ENCODE measurements at regions not wholly inside any gene's neighbourhood (a gene's known extent, or its start where the extent isn't known, plus 50 kb on each side); places are given as distances from the start of the nearest gene placed in this dataset.

DNA sequence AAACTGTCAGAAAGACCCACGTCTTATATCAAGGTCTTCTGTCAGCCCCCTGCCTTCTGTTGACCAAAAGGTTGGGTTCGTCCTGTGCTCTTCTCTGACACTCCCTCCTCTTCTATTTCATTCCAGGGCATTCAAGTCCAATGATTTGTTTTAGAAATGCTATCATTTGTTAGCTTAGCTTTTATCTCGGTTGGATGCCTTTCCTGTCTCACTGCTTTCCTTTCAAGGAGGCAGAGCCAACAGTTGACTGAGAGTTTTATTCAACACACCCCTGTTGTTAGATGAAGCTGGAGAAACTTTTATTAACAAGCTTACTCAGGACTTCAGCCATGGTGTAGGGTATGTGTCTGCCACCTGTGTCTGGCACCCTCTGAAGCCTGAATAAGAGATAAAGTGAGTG lies 112.0 kb upstream of the SLC7A14 start:
- H3F3A ChIP-seq (ENCODE audit: insufficient read depth, low read length), result no peaks in the 10 kb centered on the region
- H3K4me3 ChIP-seq (ENCODE audit: low read length), result no peak overlapping the region
- H4K20me1 ChIP-seq (ENCODE audit: insufficient read depth, low read length), result no peaks in the 10 kb centered on the region
- H3K27ac ChIP-seq (ENCODE audit: low read length), result no peak overlapping the region
- no peaks in the 10 kb centered on the region for H3K9me3 ChIP-seq (replicated peaks; ENCODE audit: insufficient read depth, low read length)
- H3K4me1 ChIP-seq (ENCODE audit: low read length), result no peaks in the 10 kb centered on the region
- H3K36me3 ChIP-seq (replicated peaks; ENCODE audit: insufficient read depth, low read length), result no peaks in the 10 kb centered on the region
- TF ChIP-seq EZH2 (optimal IDR thresholded peaks at IDR 0.05; ENCODE audit: low read depth, low read length) (no peak), EZH2phosphoT487 (IDR thresholded peaks at IDR 0.05; ENCODE audit: low read length) (no peak)
- TF ChIP-seq, protein P1, sequence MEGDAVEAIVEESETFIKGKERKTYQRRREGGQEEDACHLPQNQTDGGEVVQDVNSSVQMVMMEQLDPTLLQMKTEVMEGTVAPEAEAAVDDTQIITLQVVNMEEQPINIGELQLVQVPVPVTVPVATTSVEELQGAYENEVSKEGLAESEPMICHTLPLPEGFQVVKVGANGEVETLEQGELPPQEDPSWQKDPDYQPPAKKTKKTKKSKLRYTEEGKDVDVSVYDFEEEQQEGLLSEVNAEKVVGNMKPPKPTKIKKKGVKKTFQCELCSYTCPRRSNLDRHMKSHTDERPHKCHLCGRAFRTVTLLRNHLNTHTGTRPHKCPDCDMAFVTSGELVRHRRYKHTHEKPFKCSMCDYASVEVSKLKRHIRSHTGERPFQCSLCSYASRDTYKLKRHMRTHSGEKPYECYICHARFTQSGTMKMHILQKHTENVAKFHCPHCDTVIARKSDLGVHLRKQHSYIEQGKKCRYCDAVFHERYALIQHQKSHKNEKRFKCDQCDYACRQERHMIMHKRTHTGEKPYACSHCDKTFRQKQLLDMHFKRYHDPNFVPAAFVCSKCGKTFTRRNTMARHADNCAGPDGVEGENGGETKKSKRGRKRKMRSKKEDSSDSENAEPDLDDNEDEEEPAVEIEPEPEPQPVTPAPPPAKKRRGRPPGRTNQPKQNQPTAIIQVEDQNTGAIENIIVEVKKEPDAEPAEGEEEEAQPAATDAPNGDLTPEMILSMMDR (IDR thresholded peaks at IDR 0.05; ENCODE audit: low read length), result no peak
- no peaks in the 10 kb centered on the region for H3K9me2 ChIP-seq (replicated peaks; ENCODE audit: insufficient read depth, low read length)
- no peak overlapping the region for H3K9ac ChIP-seq (ENCODE audit: low read length)
- no peak for DNase-seq
- H3K27me3 ChIP-seq (replicated peaks; ENCODE audit: insufficient read depth, low read length), result no peaks in the 10 kb centered on the region
- H3K79me2 ChIP-seq (ENCODE audit: low read length), result no peaks in the 10 kb centered on the region
- no peak overlapping the region for H3K4me2 ChIP-seq (ENCODE audit: low read depth, low read length)
- H2AFZ ChIP-seq (ENCODE audit: low read length), result no peak overlapping the region

DNA sequence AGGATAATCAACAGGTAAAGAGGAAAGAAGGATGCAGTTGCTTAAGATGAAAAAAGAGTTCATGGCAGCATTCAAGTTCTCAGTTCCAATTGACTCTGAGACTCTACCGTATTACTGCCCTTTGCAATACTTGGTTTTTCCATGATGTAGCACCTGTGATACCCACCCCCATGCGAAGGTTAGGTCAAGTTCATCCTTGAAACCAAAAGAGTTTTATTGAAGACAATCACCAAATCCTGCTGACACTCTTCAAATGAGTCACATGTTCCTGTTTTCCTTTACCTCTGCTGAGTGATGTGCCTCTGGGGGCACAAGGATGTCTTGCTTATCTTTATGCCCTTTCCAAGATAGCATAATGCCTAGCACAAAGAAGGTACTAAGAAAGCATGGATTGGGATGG lies 111.3 kb upstream of the SLC7A14 start:
- no peak for TF ChIP-seq EZH2 (optimal IDR thresholded peaks at IDR 0.05; ENCODE audit: low read depth, low read length)
- TF ChIP-seq EZH2phosphoT487 (IDR thresholded peaks at IDR 0.05; ENCODE audit: low read length), result no peak
- TF ChIP-seq, protein P1 (IDR thresholded peaks at IDR 0.05; ENCODE audit: low read length), result no peak
- no peak overlapping the region for H3K9ac ChIP-seq (ENCODE audit: low read length)
- no peak overlapping the region for H3K4me2 ChIP-seq (ENCODE audit: low read depth, low read length)
- no peaks in the 10 kb centered on the region for H3F3A ChIP-seq (ENCODE audit: insufficient read depth, low read length)
- H3K79me2 ChIP-seq (ENCODE audit: low read length), result no peaks in the 10 kb centered on the region
- no peak for DNase-seq
- no peak overlapping the region for H3K4me3 ChIP-seq (ENCODE audit: low read length)
- H3K9me3 ChIP-seq (replicated peaks; ENCODE audit: insufficient read depth, low read length), result no peaks in the 10 kb centered on the region
- no peaks in the 10 kb centered on the region for H3K36me3 ChIP-seq (replicated peaks; ENCODE audit: insufficient read depth, low read length)
- H3K9me2 ChIP-seq (replicated peaks; ENCODE audit: insufficient read depth, low read length), result no peaks in the 10 kb centered on the region
- H3K27me3 ChIP-seq (replicated peaks; ENCODE audit: insufficient read depth, low read length), result no peaks in the 10 kb centered on the region
- no peak overlapping the region for H2AFZ ChIP-seq (ENCODE audit: low read length)
- no peaks in the 10 kb centered on the region for H4K20me1 ChIP-seq (ENCODE audit: insufficient read depth, low read length)
- H3K4me1 ChIP-seq (ENCODE audit: low read length), result no peaks in the 10 kb centered on the region
- H3K27ac ChIP-seq (ENCODE audit: low read length), result no peak overlapping the region

DNA sequence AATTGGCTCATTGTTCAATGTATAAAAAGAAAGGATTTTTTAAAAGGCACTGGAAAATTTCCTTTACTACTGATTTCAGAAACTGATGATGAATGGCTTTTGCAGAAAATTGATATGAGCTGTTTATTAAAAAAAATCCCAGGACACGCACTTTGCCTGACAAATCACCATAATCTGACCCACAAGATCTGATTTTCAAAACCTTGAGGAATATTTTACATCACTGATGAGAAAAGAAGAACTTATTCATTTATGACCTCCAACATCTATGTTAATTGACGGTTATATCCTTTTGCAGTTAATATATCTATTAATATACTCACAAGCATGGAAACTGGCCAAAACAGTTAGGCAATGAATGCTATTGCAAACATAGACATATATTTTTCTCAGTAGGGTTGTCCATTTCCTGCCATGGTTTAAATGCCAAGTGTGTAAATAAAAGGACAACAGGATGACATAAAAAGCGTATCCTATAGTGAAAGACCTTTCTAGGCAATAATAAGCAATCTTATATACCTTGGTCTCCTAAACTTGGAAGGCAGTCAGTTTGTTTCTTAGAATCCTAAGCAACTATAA lies 109.7 kb upstream of the SLC7A14 start:
- Histone ChIP-seq H3K27me3 (replicated peaks; ENCODE audit: insufficient read depth, low read length) (no peaks in the 10 kb centered on the region), H3K4me3 (ENCODE audit: low read length) (no peak overlapping the region), H3K27ac (ENCODE audit: low read length) (no peak overlapping the region), H2AFZ (ENCODE audit: low read length) (no peak overlapping the region), H3F3A (ENCODE audit: insufficient read depth, low read length) (no peaks in the 10 kb centered on the region), H3K4me2 (ENCODE audit: low read depth, low read length) (no peak overlapping the region), H3K9ac (ENCODE audit: low read length) (no peak overlapping the region), H3K9me2 (replicated peaks; ENCODE audit: insufficient read depth, low read length) (no peaks in the 10 kb centered on the region), H3K36me3 (replicated peaks; ENCODE audit: insufficient read depth, low read length) (no peaks in the 10 kb centered on the region), H3K4me1 (ENCODE audit: low read length) (no peaks in the 10 kb centered on the region), H3K79me2 (ENCODE audit: low read length) (no peaks in the 10 kb centered on the region), H3K9me3 (replicated peaks; ENCODE audit: insufficient read depth, low read length) (no peaks in the 10 kb centered on the region), H4K20me1 (ENCODE audit: insufficient read depth, low read length) (no peaks in the 10 kb centered on the region)
- no peak for DNase-seq
- no peak for TF ChIP-seq EZH2phosphoT487 (IDR thresholded peaks at IDR 0.05; ENCODE audit: low read length)
- TF ChIP-seq, protein P1 (IDR thresholded peaks at IDR 0.05; ENCODE audit: low read length), result no peak
- no peak for TF ChIP-seq EZH2 (optimal IDR thresholded peaks at IDR 0.05; ENCODE audit: low read depth, low read length)

Measured in MM.1S (cell line).